ENCODE measurements at regions not wholly inside any gene's neighbourhood (a gene's known extent, or its start where the extent isn't known, plus 50 kb on each side); places are given as distances from the start of the nearest gene placed in this dataset.

DNA sequence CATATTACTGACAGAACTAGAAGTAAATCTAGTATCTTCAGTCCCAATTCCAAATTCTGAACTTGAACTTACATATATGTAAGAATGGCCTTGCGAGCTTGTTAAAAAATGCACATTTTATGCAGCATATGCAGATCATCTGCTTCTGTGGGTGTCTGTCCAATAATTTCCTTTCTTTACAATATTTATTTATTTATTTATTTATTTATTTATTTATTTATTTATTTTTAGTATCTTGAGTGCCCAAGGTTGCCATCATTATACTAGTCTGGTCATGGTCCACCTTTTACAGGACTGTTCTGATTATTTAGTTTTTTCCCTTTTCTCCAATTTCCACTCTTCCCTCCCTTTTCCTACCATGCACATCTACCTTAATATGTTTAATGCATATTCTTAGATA is 528.4 kb downstream of the COL12A1 start:
- TF ChIP-seq, protein P1, sequence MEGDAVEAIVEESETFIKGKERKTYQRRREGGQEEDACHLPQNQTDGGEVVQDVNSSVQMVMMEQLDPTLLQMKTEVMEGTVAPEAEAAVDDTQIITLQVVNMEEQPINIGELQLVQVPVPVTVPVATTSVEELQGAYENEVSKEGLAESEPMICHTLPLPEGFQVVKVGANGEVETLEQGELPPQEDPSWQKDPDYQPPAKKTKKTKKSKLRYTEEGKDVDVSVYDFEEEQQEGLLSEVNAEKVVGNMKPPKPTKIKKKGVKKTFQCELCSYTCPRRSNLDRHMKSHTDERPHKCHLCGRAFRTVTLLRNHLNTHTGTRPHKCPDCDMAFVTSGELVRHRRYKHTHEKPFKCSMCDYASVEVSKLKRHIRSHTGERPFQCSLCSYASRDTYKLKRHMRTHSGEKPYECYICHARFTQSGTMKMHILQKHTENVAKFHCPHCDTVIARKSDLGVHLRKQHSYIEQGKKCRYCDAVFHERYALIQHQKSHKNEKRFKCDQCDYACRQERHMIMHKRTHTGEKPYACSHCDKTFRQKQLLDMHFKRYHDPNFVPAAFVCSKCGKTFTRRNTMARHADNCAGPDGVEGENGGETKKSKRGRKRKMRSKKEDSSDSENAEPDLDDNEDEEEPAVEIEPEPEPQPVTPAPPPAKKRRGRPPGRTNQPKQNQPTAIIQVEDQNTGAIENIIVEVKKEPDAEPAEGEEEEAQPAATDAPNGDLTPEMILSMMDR (IDR thresholded peaks at IDR 0.05), result no peak
- no peak for TF ChIP-seq EP300 (IDR thresholded peaks at IDR 0.05)

Measured in upper lobe of left lung (tissue), 4 donors.